Peyer's patch (tissue), 4 donors: ENCODE measurements at regions not wholly inside any gene's neighbourhood (a gene's known extent, or its start where the extent isn't known, plus 50 kb on each side); places are given as distances from the start of the nearest gene placed in this dataset.

Source experiments
- DNase-seq, 3 donors: peaks; one replicate each; pipeline ENCODE4 v3.0.0-alpha.2; 2017 to 2019
- H3K27ac ChIP-seq, 4 donors: fragments of 200-600 bp; sonication (generic); one replicate each; pipeline ENCODE4 v1.5.1; 2016 to 2019
- H3K27me3 ChIP-seq, 2 donors: fragments of 200-600 bp; sonication (generic); one replicate each; pipeline ENCODE4 v1.5.1; 2019
- H3K36me3 ChIP-seq, 3 donors: fragments of 200-600 bp; sonication (generic); one replicate each; pipeline ENCODE4 v1.5.1; 2016 to 2019
- H3K4me1 ChIP-seq, 4 donors: fragments of 200-600 bp; sonication (generic); one replicate each; pipeline ENCODE4 v1.5.1; 2016 to 2019
- H3K4me3 ChIP-seq, 4 donors: fragments of 200-600 bp; sonication (generic); 1 replicate in 3 of 4; 2 replicates in 1 of 4; pipeline ENCODE4 v1.5.1; 2016 to 2019; ENCODE audit warnings: mild to moderate bottlenecking in 1 of 4
- H3K9me3 ChIP-seq, 4 donors: fragments of 200-600 bp; sonication (generic); one replicate each; pipeline ENCODE4 v1.5.1; 2016 to 2019; ENCODE audit warnings: mild to moderate bottlenecking in 1 of 4
- CTCF ChIP-seq, 6 experiments: fragments of 450-650 bp in 4 of 6; fragments of 200-600 bp in 2 of 6; sonication (generic) in 1 of 6; IDR thresholded peaks; one replicate each; pipeline ENCODE4 v1.5.1; 2017 to 2019; ENCODE audit warnings: antibody characterized with exemption in 6 of 6, mild to moderate bottlenecking in 3 of 6, moderate library complexity in 1 of 6
- POLR2A ChIP-seq, 2 donors: fragments of 450-650 bp; IDR thresholded peaks; one replicate each; pipeline ENCODE4 v1.5.1; 2017; ENCODE audit warnings: antibody characterized with exemption in 2 of 2, mild to moderate bottlenecking in 2 of 2, moderate library complexity in 2 of 2

DNA sequence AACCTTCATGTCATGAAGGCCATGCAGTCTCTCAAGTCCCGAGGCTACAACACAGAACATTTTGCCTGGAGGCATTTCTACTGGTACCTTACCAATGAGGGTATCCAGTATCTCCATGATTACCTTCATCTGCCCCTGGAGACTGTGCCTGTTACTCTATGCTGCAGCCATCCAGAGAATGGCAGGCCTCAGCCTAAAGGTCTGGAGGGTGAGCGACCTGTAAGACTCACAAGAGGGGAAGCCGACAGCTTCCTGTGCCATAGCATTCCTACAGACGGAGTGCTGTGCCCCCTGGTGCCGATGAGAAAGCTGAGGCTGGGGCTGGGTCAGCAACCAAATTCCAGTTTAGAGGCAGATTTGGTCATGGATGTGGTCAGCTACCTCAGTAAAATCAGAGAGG, 51.3 kb upstream of the CADPS start:
- Histone ChIP-seq H3K9me3 (no peaks in the 10 kb centered on the region), H3K4me3 (no peak overlapping the region), H3K4me1 (peaks cover 0 to 9% (median 2%) of the 10 kb centered on the region in 4 donors), H3K27me3 (no peaks in the 10 kb centered on the region), H3K27ac (no peak overlapping the region), H3K36me3 (no peaks in the 10 kb centered on the region)
- DNase-seq, result no peak
- TF ChIP-seq POLR2A (IDR thresholded peaks at IDR 0.05) (no peak), CTCF (IDR thresholded peaks at IDR 0.05) (no peak)

GRCh38 chr3:62928256-62928655, 53.0 kb upstream of the CADPS start:
- H3K27me3 ChIP-seq, result no peaks in the 10 kb centered on the region
- no peaks in the 10 kb centered on the region for H3K36me3 ChIP-seq
- no peak for TF ChIP-seq POLR2A (IDR thresholded peaks at IDR 0.05)
- TF ChIP-seq CTCF (IDR thresholded peaks at IDR 0.05), result no peak
- no peaks in the 10 kb centered on the region for H3K9me3 ChIP-seq
- no peak for DNase-seq
- no peak overlapping the region for H3K4me3 ChIP-seq
- H3K27ac ChIP-seq, result no peak overlapping the region
- H3K4me1 ChIP-seq, result no peaks in the 10 kb centered on the region

GRCh38 chr3:62929771-62930170, 54.6 kb upstream of the CADPS start:
- DNase-seq, result no peak
- TF ChIP-seq CTCF (IDR thresholded peaks at IDR 0.05), result no peak
- no peak for TF ChIP-seq POLR2A (IDR thresholded peaks at IDR 0.05)
- H3K27ac ChIP-seq, result no peak overlapping the region
- no peak overlapping the region for H3K4me3 ChIP-seq
- no peaks in the 10 kb centered on the region for H3K4me1 ChIP-seq
- no peaks in the 10 kb centered on the region for H3K36me3 ChIP-seq
- no peaks in the 10 kb centered on the region for H3K27me3 ChIP-seq
- no peaks in the 10 kb centered on the region for H3K9me3 ChIP-seq

- no peak overlapping the region for H3K4me3 ChIP-seq
- peaks cover 0 to 8% (median 0%) of the 10 kb centered on the region in 4 donors for H3K4me1 ChIP-seq
- peak overlapping the region in 2 of 4 donors; percentile 10 to 36 for H3K27ac ChIP-seq
- no peaks in the 10 kb centered on the region for H3K9me3 ChIP-seq
- TF ChIP-seq CTCF (IDR thresholded peaks at IDR 0.05), result no peak
- no peak for TF ChIP-seq POLR2A (IDR thresholded peaks at IDR 0.05)
- H3K27me3 ChIP-seq, result no peaks in the 10 kb centered on the region
- no peaks in the 10 kb centered on the region for H3K36me3 ChIP-seq
- DNase-seq, result no peak
Measured at GRCh38 chr3:62935793-62936192, 60.6 kb upstream of the CADPS start.

- H3K27ac ChIP-seq, result no peak overlapping the region
- H3K4me1 ChIP-seq, result peaks cover 0 to 8% (median 0%) of the 10 kb centered on the region in 4 donors
- no peaks in the 10 kb centered on the region for H3K36me3 ChIP-seq
- H3K4me3 ChIP-seq, result no peak overlapping the region
- TF ChIP-seq POLR2A (IDR thresholded peaks at IDR 0.05) (no peak), CTCF (IDR thresholded peaks at IDR 0.05) (no peak)
- DNase-seq, result no peak
- no peaks in the 10 kb centered on the region for H3K9me3 ChIP-seq
- no peaks in the 10 kb centered on the region for H3K27me3 ChIP-seq
Measured at GRCh38 chr3:62936626-62937254, 61.5 kb upstream of the CADPS start.

DNA sequence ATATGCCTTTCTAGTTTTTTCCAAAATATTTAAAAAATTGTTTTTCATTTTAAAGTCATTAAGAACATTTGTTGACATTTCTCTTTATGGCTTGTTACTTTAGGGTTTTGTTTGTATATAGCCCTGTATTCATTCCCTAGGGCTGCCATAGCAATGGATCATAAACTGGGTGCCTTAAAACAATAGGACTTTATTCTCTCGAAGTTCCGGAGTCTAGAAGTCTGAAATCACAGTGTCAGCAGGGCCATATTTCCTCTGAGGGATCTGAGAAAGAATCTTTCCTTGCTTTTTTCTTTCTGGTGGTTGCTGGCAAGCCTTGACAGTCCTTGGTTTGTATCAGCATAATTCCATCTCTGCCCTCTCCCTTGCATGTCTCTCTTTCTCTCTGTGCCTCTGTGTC, 63.4 kb upstream of the CADPS start:
- no peak overlapping the region for H3K4me3 ChIP-seq
- no peak for TF ChIP-seq POLR2A (IDR thresholded peaks at IDR 0.05)
- TF ChIP-seq CTCF (IDR thresholded peaks at IDR 0.05), result no peak
- DNase-seq, result no peak
- no peaks in the 10 kb centered on the region for H3K36me3 ChIP-seq
- H3K4me1 ChIP-seq, result peaks cover 0 to 8% (median 0%) of the 10 kb centered on the region in 4 donors
- H3K27me3 ChIP-seq, result no peaks in the 10 kb centered on the region
- H3K9me3 ChIP-seq, result no peaks in the 10 kb centered on the region
- no peak overlapping the region for H3K27ac ChIP-seq
